Activated naive CD8-positive, alpha-beta T cell treated with anti-CD3 and anti-CD28 coated beads, Interleukin-2, amount 50 U/mL, for 24 hours (primary cell): ENCODE measurements at regions not wholly inside any gene's neighbourhood (a gene's known extent, or its start where the extent isn't known, plus 50 kb on each side); places are given as distances from the start of the nearest gene placed in this dataset.

Experiments
- ATAC-seq: fragments of 150-1000 bp; cut with Tn5 transposase; one replicate; pipeline ENCODE4 v1.10.0; 2021
- DNase-seq: peaks from one replicate; pipeline ENCODE4 v3.0.0; 2021
- H3K27ac Mint-ChIP-seq: one replicate; pipeline ENCODE4 v1.8.0; 2021; ENCODE audit warnings: mild to moderate bottlenecking, mixed read lengths
- H3K27me3 Mint-ChIP-seq: one replicate; pipeline ENCODE4 v1.8.0; 2021; ENCODE audit warnings: mixed read lengths
- H3K36me3 Mint-ChIP-seq: one replicate; pipeline ENCODE4 v1.8.0; 2021; ENCODE audit warnings: low read depth, mixed read lengths
- H3K4me1 Mint-ChIP-seq: one replicate; pipeline ENCODE4 v1.8.0; 2021; ENCODE audit warnings: mixed read lengths
- H3K4me3 Mint-ChIP-seq: one replicate; pipeline ENCODE4 v1.8.0; 2021; ENCODE audit warnings: mild to moderate bottlenecking, moderate library complexity, mixed read lengths
- H3K9me3 Mint-ChIP-seq: one replicate; pipeline ENCODE4 v1.8.0; 2021; ENCODE audit warnings: mixed read lengths

GRCh38 chr2:14930441-14930840 is 297.9 kb downstream of the LRATD1 start:
- no peak for DNase-seq
- Mint-ChIP-seq H3K36me3 (no peaks in the 10 kb centered on the region), H3K4me1 (no peaks in the 10 kb centered on the region), H3K4me3 (no peak overlapping the region), H3K9me3 (peaks cover 5% of the 10 kb centered on the region), H3K27me3 (peaks cover 5% of the 10 kb centered on the region), H3K27ac (no peak overlapping the region)
- ATAC-seq = no peak

GRCh38 chr2:14932285-14932684 is 299.8 kb downstream of the LRATD1 start:
- DNase-seq (no peak), ATAC-seq (no peak)
- Mint-ChIP-seq H3K27me3 (peaks cover 5% of the 10 kb centered on the region), H3K9me3 (peaks cover 5% of the 10 kb centered on the region), H3K4me3 (no peak overlapping the region), H3K27ac (no peak overlapping the region), H3K4me1 (no peaks in the 10 kb centered on the region), H3K36me3 (no peaks in the 10 kb centered on the region)

GRCh38 chr2:14933753-14934152 is 301.2 kb downstream of the LRATD1 start:
- Mint-ChIP-seq H3K4me3 (no peak overlapping the region), H3K4me1 (no peaks in the 10 kb centered on the region), H3K27ac (no peak overlapping the region), H3K36me3 (no peaks in the 10 kb centered on the region), H3K27me3 (peaks cover 5% of the 10 kb centered on the region), H3K9me3 (peaks cover 5% of the 10 kb centered on the region)
- ATAC-seq (no peak), DNase-seq (no peak)

- Mint-ChIP-seq H3K27me3 (peaks cover 5% of the 10 kb centered on the region), H3K27ac (no peak overlapping the region), H3K9me3 (peaks cover 5% of the 10 kb centered on the region), H3K36me3 (no peaks in the 10 kb centered on the region), H3K4me1 (no peaks in the 10 kb centered on the region), H3K4me3 (no peak overlapping the region)
- DNase-seq (no peak), ATAC-seq (no peak)
Observed at GRCh38 chr2:14936426-14936825, 303.9 kb downstream of the LRATD1 start.

- Mint-ChIP-seq H3K4me3 (no peak overlapping the region), H3K4me1 (no peaks in the 10 kb centered on the region), H3K27me3 (peaks cover 5% of the 10 kb centered on the region), H3K36me3 (no peaks in the 10 kb centered on the region), H3K9me3 (peaks cover 5% of the 10 kb centered on the region), H3K27ac (no peak overlapping the region)
- DNase-seq (no peak), ATAC-seq (no peak)
Observed at GRCh38 chr2:14937336-14937735, 304.8 kb downstream of the LRATD1 start.

- no peak for ATAC-seq
- peaks cover 12% of the 10 kb centered on the region for H3K9me3 Mint-ChIP-seq
- no peak overlapping the region for H3K27ac Mint-ChIP-seq
- no peaks in the 10 kb centered on the region for H3K27me3 Mint-ChIP-seq
- H3K36me3 Mint-ChIP-seq = no peaks in the 10 kb centered on the region
- no peak overlapping the region for H3K4me3 Mint-ChIP-seq
- H3K4me1 Mint-ChIP-seq = no peaks in the 10 kb centered on the region
- no peak for DNase-seq
Observed at GRCh38 chr2:14941151-14941631, 308.7 kb downstream of the LRATD1 start.

- DNase-seq = no peak
- no peak overlapping the region for H3K4me3 Mint-ChIP-seq
- H3K9me3 Mint-ChIP-seq = peaks cover 12% of the 10 kb centered on the region
- no peak overlapping the region for H3K27ac Mint-ChIP-seq
- no peaks in the 10 kb centered on the region for H3K36me3 Mint-ChIP-seq
- ATAC-seq = no peak
- no peaks in the 10 kb centered on the region for H3K4me1 Mint-ChIP-seq
- H3K27me3 Mint-ChIP-seq = no peaks in the 10 kb centered on the region
Observed at GRCh38 chr2:14942987-14943386, 310.5 kb downstream of the LRATD1 start.

- Mint-ChIP-seq H3K27me3 (no peaks in the 10 kb centered on the region), H3K36me3 (no peaks in the 10 kb centered on the region), H3K27ac (no peak overlapping the region), H3K4me1 (no peaks in the 10 kb centered on the region), H3K4me3 (no peak overlapping the region), H3K9me3 (peaks cover 12% of the 10 kb centered on the region)
- no peak for ATAC-seq
- no peak for DNase-seq
Observed at GRCh38 chr2:14944562-14945346, 312.2 kb downstream of the LRATD1 start.

GRCh38 chr2:14951569-14952285 is 319.2 kb downstream of the LRATD1 start:
- Mint-ChIP-seq H3K36me3 (no peaks in the 10 kb centered on the region), H3K9me3 (peaks cover 17% of the 10 kb centered on the region), H3K4me3 (no peak overlapping the region), H3K4me1 (no peaks in the 10 kb centered on the region), H3K27me3 (no peaks in the 10 kb centered on the region), H3K27ac (no peak overlapping the region)
- DNase-seq (no peak), ATAC-seq (no peak)

GRCh38 chr2:14952400-14952963 is 320.0 kb downstream of the LRATD1 start:
- no peaks in the 10 kb centered on the region for H3K36me3 Mint-ChIP-seq
- ATAC-seq (no peak), DNase-seq (no peak)
- peaks cover under 1% of the 10 kb centered on the region for H3K27me3 Mint-ChIP-seq
- H3K4me3 Mint-ChIP-seq = no peak overlapping the region
- peaks cover 18% of the 10 kb centered on the region for H3K9me3 Mint-ChIP-seq
- H3K4me1 Mint-ChIP-seq = no peaks in the 10 kb centered on the region
- no peak overlapping the region for H3K27ac Mint-ChIP-seq

- Mint-ChIP-seq H3K4me3 (no peak overlapping the region), H3K27ac (no peak overlapping the region), H3K27me3 (peaks cover 3% of the 10 kb centered on the region), H3K36me3 (no peaks in the 10 kb centered on the region), H3K4me1 (no peaks in the 10 kb centered on the region), H3K9me3 (peaks cover 6% of the 10 kb centered on the region)
- DNase-seq = no peak
- no peak for ATAC-seq
Observed at GRCh38 chr2:14960686-14961324, 328.3 kb downstream of the LRATD1 start.

- no peaks in the 10 kb centered on the region for H3K4me1 Mint-ChIP-seq
- H3K9me3 Mint-ChIP-seq = peaks cover 3% of the 10 kb centered on the region
- H3K36me3 Mint-ChIP-seq = no peaks in the 10 kb centered on the region
- H3K27me3 Mint-ChIP-seq = peaks cover 6% of the 10 kb centered on the region
- DNase-seq (no peak), ATAC-seq (no peak)
- no peak overlapping the region for H3K27ac Mint-ChIP-seq
- no peak overlapping the region for H3K4me3 Mint-ChIP-seq
Observed at GRCh38 chr2:14967729-14968128, 335.2 kb downstream of the LRATD1 start.

- Mint-ChIP-seq H3K27me3 (peaks cover 9% of the 10 kb centered on the region), H3K4me3 (no peak overlapping the region), H3K36me3 (no peaks in the 10 kb centered on the region), H3K9me3 (peaks cover 3% of the 10 kb centered on the region), H3K4me1 (peaks cover 11% of the 10 kb centered on the region), H3K27ac (no peak overlapping the region)
- DNase-seq = no peak
- ATAC-seq = peak; percentile 59
Observed at GRCh38 chr2:14975381-14975780, 342.9 kb downstream of the LRATD1 start.

- Mint-ChIP-seq H3K4me3 (no peak overlapping the region), H3K36me3 (no peaks in the 10 kb centered on the region), H3K4me1 (peaks cover 11% of the 10 kb centered on the region), H3K27ac (no peak overlapping the region), H3K27me3 (peaks cover 9% of the 10 kb centered on the region), H3K9me3 (no peaks in the 10 kb centered on the region)
- ATAC-seq = no peak
- DNase-seq = no peak
Observed at GRCh38 chr2:14977021-14977420, 344.5 kb downstream of the LRATD1 start.
